ENCODE measurements at regions not wholly inside any gene's neighbourhood (a gene's known extent, or its start where the extent isn't known, plus 50 kb on each side); places are given as distances from the start of the nearest gene placed in this dataset.

GRCh38 chr12:32010631-32011336 lies 51.6 kb downstream of the RESF1 start:
- 57% methylated on average over 2 of the region's 2 CpGs for WGBS (ENCODE audit: low lambda C conversion rate, missing lambda C conversion rate)
- H3K27ac ChIP-seq, result no peak overlapping the region
- H3K9me3 ChIP-seq (ENCODE audit: low read depth), result no peaks in the 10 kb centered on the region
- H3K9me2 ChIP-seq (replicated peaks; ENCODE audit: insufficient read depth), result no peaks in the 10 kb centered on the region
- TF ChIP-seq CTCF (IDR thresholded peaks at IDR 0.05; ENCODE audit: poor library complexity) (no peak), EZH2phosphoT487 (IDR thresholded peaks at IDR 0.05; ENCODE audit: low read depth, severe bottlenecking, unreplicated experiment) (no peak), EZH2 (IDR thresholded peaks at IDR 0.05; ENCODE audit: borderline replicate concordance) (no peak)
- H3K4me3 ChIP-seq, result no peak overlapping the region
- no peak overlapping the region for H3K4me2 ChIP-seq
- H3K79me2 ChIP-seq, result no peaks in the 10 kb centered on the region
- H2AFZ ChIP-seq, result no peak overlapping the region
- DNase-seq (ENCODE audit: low spot score), result no peak
- H3K4me1 ChIP-seq (ENCODE audit: insufficient read depth), result no peaks in the 10 kb centered on the region
- no peaks in the 10 kb centered on the region for H3K27me3 ChIP-seq
- no peaks in the 10 kb centered on the region for H4K20me1 ChIP-seq (ENCODE audit: insufficient read depth, poor library complexity, severe bottlenecking)
- no peaks in the 10 kb centered on the region for H3K36me3 ChIP-seq (replicated peaks; ENCODE audit: insufficient read depth, low read depth)

GRCh38 chr12:32012249-32012785 lies 53.1 kb downstream of the RESF1 start:
- H3K27me3 ChIP-seq, result no peaks in the 10 kb centered on the region
- no peak overlapping the region for H3K27ac ChIP-seq
- no peak for TF ChIP-seq EZH2 (IDR thresholded peaks at IDR 0.05; ENCODE audit: borderline replicate concordance)
- no peak for TF ChIP-seq CTCF (IDR thresholded peaks at IDR 0.05; ENCODE audit: poor library complexity)
- TF ChIP-seq EZH2phosphoT487 (IDR thresholded peaks at IDR 0.05; ENCODE audit: low read depth, severe bottlenecking, unreplicated experiment), result no peak
- H3K4me2 ChIP-seq, result no peak overlapping the region
- no peaks in the 10 kb centered on the region for H4K20me1 ChIP-seq (ENCODE audit: insufficient read depth, poor library complexity, severe bottlenecking)
- no peaks in the 10 kb centered on the region for H3K79me2 ChIP-seq
- H3K36me3 ChIP-seq (replicated peaks; ENCODE audit: insufficient read depth, low read depth), result no peaks in the 10 kb centered on the region
- no peak overlapping the region for H2AFZ ChIP-seq
- H3K9me3 ChIP-seq (ENCODE audit: low read depth), result no peaks in the 10 kb centered on the region
- H3K4me3 ChIP-seq, result no peak overlapping the region
- no peaks in the 10 kb centered on the region for H3K4me1 ChIP-seq (ENCODE audit: insufficient read depth)
- WGBS (ENCODE audit: low lambda C conversion rate, missing lambda C conversion rate), result 82% methylated on average over 4 of the region's 4 CpGs
- H3K9me2 ChIP-seq (replicated peaks; ENCODE audit: insufficient read depth), result no peaks in the 10 kb centered on the region
- no peak for DNase-seq (ENCODE audit: low spot score)

- no peaks in the 10 kb centered on the region for H3K9me3 ChIP-seq (ENCODE audit: low read depth)
- DNase-seq (ENCODE audit: low spot score), result no peak
- no peak overlapping the region for H3K4me2 ChIP-seq
- no peaks in the 10 kb centered on the region for H4K20me1 ChIP-seq (ENCODE audit: insufficient read depth, poor library complexity, severe bottlenecking)
- no peak overlapping the region for H3K27ac ChIP-seq
- no peak overlapping the region for H2AFZ ChIP-seq
- H3K79me2 ChIP-seq, result no peaks in the 10 kb centered on the region
- H3K4me1 ChIP-seq (ENCODE audit: insufficient read depth), result no peaks in the 10 kb centered on the region
- H3K36me3 ChIP-seq (replicated peaks; ENCODE audit: insufficient read depth, low read depth), result no peaks in the 10 kb centered on the region
- H3K4me3 ChIP-seq, result no peak overlapping the region
- no peaks in the 10 kb centered on the region for H3K9me2 ChIP-seq (replicated peaks; ENCODE audit: insufficient read depth)
- no peaks in the 10 kb centered on the region for H3K27me3 ChIP-seq
- WGBS (ENCODE audit: low lambda C conversion rate, missing lambda C conversion rate), result 95% methylated on average over 4 of the region's 4 CpGs
- no peak for TF ChIP-seq CTCF (IDR thresholded peaks at IDR 0.05; ENCODE audit: poor library complexity)
- no peak for TF ChIP-seq EZH2phosphoT487 (IDR thresholded peaks at IDR 0.05; ENCODE audit: low read depth, severe bottlenecking, unreplicated experiment)
- no peak for TF ChIP-seq EZH2 (IDR thresholded peaks at IDR 0.05; ENCODE audit: borderline replicate concordance)
These were observed 55.8 kb downstream of the RESF1 start for GRCh38 chr12:32015036-32015435.
